Right cardiac atrium (tissue), 5 donors: ENCODE measurements at regions not wholly inside any gene's neighbourhood (a gene's known extent, or its start where the extent isn't known, plus 50 kb on each side); places are given as distances from the start of the nearest gene placed in this dataset.
A peak's percentile ranks its signal among the peaks of the same experiment; 100 is the strongest.
"Not testable (repeated sequence)": the region's sequence is repeated elsewhere in the genome, so short reads cannot be mapped to it uniquely, and the experiment has no call there.

Experiments
- ATAC-seq, 2 donors: fragments of 200-7000 bp; cut with Tn5 transposase; one replicate each; pipeline versions ENCODE4 v1.8.0 to v1.9.1; 2020; ENCODE audit warnings: moderate library complexity in 2 of 2, mild to moderate bottlenecking in 1 of 2
- DNase-seq, 3 donors: peaks; one replicate each; pipeline ENCODE4 v3.0.0-alpha.2; 2020
- H3K27ac ChIP-seq: one replicate; pipeline ENCODE4 v1.5.1; 2013; ENCODE audit warnings: mild to moderate bottlenecking, low read length, control low read depth, moderate library complexity
- H3K27me3 ChIP-seq: one replicate; pipeline ENCODE4 v1.6.1; 2013; ENCODE audit not compliant: control insufficient read depth, insufficient read depth
- H3K4me1 ChIP-seq: one replicate; pipeline ENCODE4 v1.6.1; 2013; ENCODE audit warnings: low read length; ENCODE audit not compliant: control insufficient read depth, insufficient read depth
- H3K4me3 ChIP-seq: one replicate; pipeline ENCODE4 v1.5.1; 2013; ENCODE audit warnings: low read length, control low read depth
- H3K9me3 ChIP-seq: one replicate; pipeline ENCODE4 v1.6.1; 2013; ENCODE audit warnings: low read length; ENCODE audit not compliant: control insufficient read depth
- WGBS: extraction: QIAGEN DNeasy Blood & Tissue Kit; methylation state at CpG from one replicate; pipeline ENCODE4 v1.1.7; 2013; 5-methylcytosine and 5-hydroxymethylcytosine counted together
- intact Hi-C, 4 donors: fragments of 100-400 bp; cut with DNase I; formaldehyde crosslinking; loops; one replicate each; pipeline versions ENCODE4 v1.11.0 to v1.14.0; 2022 to 2023
- donor health status: healthy with polysubstance abuse.
- donor health status: DM: no; HTN: yes; CAD: no.
- donor health status: DM: no; HTN: no; CAD: no.
- donor health status: DM: no; HTN: yes; CAD: no; lungs with severe emphysema.
- donor health status: DM: yes; HTN: yes; CAD: no.

DNA sequence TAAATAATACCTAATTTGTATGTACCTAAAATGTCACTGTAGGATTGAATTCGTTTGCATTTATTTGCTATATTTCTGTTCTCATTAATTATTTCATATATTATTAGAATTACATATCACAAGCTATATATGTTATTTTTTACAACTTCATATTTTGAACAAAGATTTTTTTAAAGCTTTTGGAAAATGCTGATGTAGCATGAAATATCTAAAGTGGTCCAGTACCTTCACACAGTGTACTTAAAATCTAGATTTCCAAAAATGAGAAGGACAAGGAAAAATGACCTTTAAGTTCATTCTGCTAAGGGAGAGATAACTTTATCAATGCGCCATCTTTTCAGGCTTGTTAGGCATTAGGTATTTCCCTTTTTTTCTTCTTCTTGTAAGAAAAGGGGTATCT lies 71.8 kb downstream of the LARP7 start:
- intact Hi-C loops, result no loop called here
- ATAC-seq (no peak), DNase-seq (no peak)
- no peaks in the 10 kb centered on the region for H3K9me3 ChIP-seq
- H3K4me3 ChIP-seq, result no peak overlapping the region
- no peaks in the 10 kb centered on the region for H3K27me3 ChIP-seq
- H3K4me1 ChIP-seq, result no peaks in the 10 kb centered on the region
- 86% methylated on average over 2 of the region's 2 CpGs for WGBS
- H3K27ac ChIP-seq, result no peak overlapping the region

DNA sequence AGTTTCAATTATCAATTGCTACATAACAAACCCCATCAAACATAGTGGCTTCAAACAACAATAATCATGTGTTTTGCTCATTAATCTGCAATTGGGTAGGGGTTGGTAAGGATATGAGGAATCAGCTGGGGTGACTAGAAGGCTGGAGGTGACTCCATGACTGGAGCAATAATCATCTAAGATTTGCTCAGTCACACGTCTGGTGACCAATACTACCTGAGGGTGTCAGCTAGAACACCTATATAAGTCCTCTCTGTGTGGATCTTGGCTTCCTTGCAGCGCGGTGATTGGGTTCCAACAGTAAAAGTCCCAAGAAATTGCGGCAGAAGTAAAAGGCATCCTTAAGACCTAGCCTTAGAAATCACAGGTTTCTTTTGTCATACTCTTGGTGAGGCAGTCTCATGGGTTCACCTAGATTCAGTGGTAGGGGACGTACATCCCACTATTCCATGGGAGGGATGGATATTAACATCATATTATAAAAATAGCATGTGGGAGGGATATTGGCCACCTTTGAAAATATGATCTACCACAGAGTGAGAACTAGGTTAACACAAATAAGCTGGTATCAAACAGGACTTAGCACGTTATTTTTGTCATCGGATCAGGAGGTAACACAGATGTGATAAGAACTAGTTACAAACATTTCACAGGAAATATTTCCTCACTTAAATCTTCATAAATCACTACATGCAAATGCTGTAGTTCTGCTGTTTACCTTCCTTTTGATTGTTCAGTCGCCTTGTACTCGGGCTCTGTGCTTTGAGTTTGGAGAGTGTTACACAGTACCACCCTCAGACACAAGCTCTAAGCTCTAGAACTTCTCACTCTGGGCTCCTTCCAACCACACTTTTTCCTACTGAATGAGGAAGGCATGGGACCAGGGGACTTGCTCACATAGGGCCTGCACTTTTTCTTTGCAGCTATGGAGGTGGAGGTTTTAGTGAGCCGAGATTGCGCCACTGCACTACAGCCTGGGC lies 78.3 kb downstream of the LARP7 start:
- peaks cover 3% of the 10 kb centered on the region for H3K4me1 ChIP-seq
- H3K27me3 ChIP-seq, result no peaks in the 10 kb centered on the region
- H3K27ac ChIP-seq, result peak overlapping the region; percentile 89
- H3K9me3 ChIP-seq, result no peaks in the 10 kb centered on the region
- ATAC-seq (peak; percentile 34 to 71), DNase-seq (no peak)
- no peak overlapping the region for H3K4me3 ChIP-seq
- 68% methylated on average over 11 of the region's 11 CpGs for WGBS
- intact Hi-C loops, result no loop called here

DNA sequence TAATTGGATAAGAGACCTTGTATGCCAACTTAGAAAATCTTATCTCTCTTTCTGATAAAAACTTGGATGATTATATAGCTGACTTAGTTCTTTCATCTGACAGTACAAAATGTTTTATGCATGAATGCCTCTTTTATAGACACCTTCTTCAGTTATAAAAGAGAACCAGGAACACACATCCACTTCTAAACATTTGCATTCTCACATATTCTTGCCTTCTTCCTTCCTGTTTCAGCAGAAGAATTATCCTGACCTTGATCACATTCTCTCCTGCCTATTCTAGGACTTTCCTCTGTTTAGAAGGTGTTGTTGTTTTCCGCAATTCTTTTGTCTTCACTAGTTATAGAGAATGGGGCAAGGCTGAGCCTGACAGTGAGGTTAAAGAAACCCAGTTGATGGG lies 80.9 kb downstream of the LARP7 start:
- Histone ChIP-seq H3K9me3 (no peaks in the 10 kb centered on the region), H3K4me1 (peaks cover 3% of the 10 kb centered on the region), H3K27ac (no peak overlapping the region), H3K27me3 (no peaks in the 10 kb centered on the region), H3K4me3 (no peak overlapping the region)
- no peak for DNase-seq
- intact Hi-C loops, result no loop called here
- WGBS, result 81% methylated on average over 1 of the region's 1 CpG
- no peak for ATAC-seq

DNA sequence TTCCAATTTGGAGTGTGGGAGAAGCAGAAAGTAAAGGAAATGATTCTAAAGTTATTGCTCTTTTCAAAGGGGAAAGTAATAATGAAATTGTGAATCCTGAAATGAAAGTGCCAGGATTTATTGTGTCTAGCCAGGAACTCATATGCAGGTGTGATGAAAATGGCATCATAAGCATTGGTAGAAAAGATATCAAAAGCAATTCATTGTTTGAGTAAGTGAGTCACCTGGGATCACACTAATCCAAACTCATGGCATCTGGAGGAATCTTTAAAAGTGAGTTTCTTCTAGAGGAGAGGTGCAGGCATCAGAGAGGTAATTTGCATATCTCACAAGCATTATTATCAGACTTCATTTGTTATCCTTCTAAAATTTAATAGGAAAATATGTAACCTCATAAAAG lies 84.7 kb downstream of the LARP7 start:
- DNase-seq (no peak), ATAC-seq (no peak)
- no peaks in the 10 kb centered on the region for H3K9me3 ChIP-seq
- H3K27me3 ChIP-seq, result no peaks in the 10 kb centered on the region
- H3K4me1 ChIP-seq, result no peaks in the 10 kb centered on the region
- intact Hi-C loops, result no loop called here
- no peak overlapping the region for H3K27ac ChIP-seq
- no peak overlapping the region for H3K4me3 ChIP-seq

DNA sequence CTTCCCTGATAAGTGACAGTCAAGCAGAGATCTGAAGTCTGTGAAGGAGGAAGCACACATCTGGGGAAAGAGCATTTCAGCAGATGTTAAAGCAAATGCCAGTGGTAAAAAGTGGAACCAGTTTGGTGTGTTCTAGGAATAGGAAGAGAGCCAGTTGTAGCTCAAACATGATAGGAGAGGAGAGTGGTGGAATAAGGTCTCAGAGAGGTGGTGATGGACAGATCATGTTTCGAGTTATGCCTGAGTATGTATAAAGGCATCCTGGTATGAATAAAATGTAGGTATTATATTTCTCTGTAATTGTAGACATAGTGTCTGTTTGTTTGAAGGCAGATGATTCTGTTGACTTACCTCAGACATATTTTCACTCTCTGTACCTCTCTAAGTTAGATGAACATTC lies 89.1 kb downstream of the LARP7 start:
- Histone ChIP-seq H3K27me3 (no peaks in the 10 kb centered on the region), H3K4me1 (no peaks in the 10 kb centered on the region), H3K4me3 (no peak overlapping the region), H3K27ac (no peak overlapping the region), H3K9me3 (no peaks in the 10 kb centered on the region)
- DNase-seq, result no peak
- 62% methylated on average over 1 of the region's 1 CpG for WGBS
- no peak for ATAC-seq
- intact Hi-C loops, result no loop called here

DNA sequence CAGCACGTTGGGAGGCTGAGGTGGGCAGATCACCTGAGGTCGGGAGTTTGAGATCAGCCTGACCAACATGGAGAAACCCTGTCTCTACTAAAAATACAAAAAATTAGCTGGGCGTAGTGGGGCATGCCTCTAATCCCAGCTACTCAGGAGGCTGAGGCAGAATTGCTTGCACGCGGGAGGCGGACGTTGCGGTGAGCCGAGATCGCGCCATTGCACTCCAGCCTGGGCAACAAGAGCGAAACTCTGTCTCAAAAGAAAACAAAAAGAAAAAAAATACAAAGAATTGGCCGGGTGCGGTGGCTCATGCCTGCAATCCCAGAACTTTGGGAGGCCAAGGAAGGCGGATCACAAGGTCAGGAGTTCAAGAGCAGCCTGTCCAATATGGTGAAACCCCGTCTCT lies 90.8 kb downstream of the LARP7 start:
- H3K27ac ChIP-seq, H3K9me3 ChIP-seq, H3K4me3 ChIP-seq, H3K4me1 ChIP-seq, DNase-seq, intact Hi-C loops, ATAC-seq, H3K27me3 ChIP-seq: not testable (repeated sequence)
- 93% methylated on average over 16 of the region's 16 CpGs for WGBS

DNA sequence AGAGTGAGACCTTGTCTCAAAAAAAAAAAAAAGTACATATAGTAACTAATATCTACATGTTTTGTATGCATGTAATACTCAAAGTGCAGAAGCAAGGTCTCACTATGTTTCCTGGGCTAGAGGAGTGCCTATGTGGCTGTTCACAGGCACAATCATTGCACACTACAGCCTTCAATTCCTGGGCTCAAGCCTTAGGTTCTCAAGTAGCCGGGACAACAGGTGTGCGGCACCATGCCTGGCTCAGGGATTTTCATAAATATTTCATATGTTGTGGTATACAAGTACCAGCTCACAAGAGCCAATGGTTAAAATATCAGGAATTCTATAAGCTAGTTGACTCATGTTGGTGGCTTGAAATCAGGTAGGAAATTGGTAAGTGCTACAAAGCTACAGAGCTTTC lies 94.8 kb downstream of the LARP7 start:
- intact Hi-C loops, result no loop called here
- Histone ChIP-seq H3K9me3 (no peaks in the 10 kb centered on the region), H3K27ac (no peak overlapping the region), H3K27me3 (no peaks in the 10 kb centered on the region), H3K4me3 (no peak overlapping the region), H3K4me1 (no peaks in the 10 kb centered on the region)
- ATAC-seq (no peak), DNase-seq (no peak)
- WGBS, result over 99% methylated on average over 2 of the region's 2 CpGs

DNA sequence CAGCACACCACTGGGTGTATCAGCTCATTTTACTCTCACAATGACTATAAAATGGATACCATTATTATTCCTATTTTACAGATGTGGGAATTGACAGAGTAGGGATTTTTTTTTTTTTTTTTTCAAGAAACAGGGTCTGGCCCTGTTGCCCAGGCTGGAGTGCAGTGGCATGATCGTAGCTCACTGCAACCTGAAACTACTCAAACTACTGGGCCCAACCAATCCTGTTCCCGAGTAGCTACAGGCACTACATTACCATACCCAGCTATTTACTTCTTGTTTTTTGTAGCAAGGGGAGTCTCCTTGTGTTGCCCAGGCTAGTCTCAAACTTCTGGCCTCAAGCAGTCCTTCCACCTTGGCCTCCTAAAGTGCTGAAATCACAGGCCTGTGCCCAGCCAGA lies 95.2 kb downstream of the LARP7 start:
- intact Hi-C loops, result no loop called here
- H3K27me3 ChIP-seq, result no peaks in the 10 kb centered on the region
- H3K4me3 ChIP-seq, result no peak overlapping the region
- ATAC-seq, result no peak
- H3K27ac ChIP-seq, result no peak overlapping the region
- H3K9me3 ChIP-seq, result no peaks in the 10 kb centered on the region
- no peak for DNase-seq
- no peaks in the 10 kb centered on the region for H3K4me1 ChIP-seq
- WGBS, result 79% methylated on average over 2 of the region's 2 CpGs

DNA sequence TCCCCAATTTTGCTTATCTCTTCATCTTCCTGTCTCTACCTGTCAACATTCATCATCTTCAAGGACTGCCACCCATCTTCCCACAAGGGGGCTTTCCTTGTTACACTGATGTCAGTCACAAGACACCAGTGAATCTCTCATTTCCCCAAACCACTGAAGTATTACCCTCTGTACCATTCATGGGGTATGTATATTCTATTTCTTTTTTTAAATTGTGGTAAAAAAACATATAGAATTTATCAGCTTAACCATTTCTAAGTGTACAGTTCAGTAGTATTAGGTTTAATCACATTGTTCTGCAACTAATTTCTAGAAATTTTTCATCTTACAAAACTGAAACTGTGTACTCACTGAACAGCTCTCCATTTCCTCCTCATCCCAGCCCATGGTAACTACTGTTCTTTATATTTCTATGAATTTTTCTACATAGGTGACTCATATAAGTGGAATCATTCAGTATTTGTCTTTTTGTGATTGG lies 98.6 kb downstream of the LARP7 start:
- no peaks in the 10 kb centered on the region for H3K4me1 ChIP-seq
- DNase-seq, result no peak
- H3K4me3 ChIP-seq, result no peak overlapping the region
- no peaks in the 10 kb centered on the region for H3K27me3 ChIP-seq
- intact Hi-C loops, result no loop called here
- no peaks in the 10 kb centered on the region for H3K9me3 ChIP-seq
- ATAC-seq, result no peak
- no peak overlapping the region for H3K27ac ChIP-seq

DNA sequence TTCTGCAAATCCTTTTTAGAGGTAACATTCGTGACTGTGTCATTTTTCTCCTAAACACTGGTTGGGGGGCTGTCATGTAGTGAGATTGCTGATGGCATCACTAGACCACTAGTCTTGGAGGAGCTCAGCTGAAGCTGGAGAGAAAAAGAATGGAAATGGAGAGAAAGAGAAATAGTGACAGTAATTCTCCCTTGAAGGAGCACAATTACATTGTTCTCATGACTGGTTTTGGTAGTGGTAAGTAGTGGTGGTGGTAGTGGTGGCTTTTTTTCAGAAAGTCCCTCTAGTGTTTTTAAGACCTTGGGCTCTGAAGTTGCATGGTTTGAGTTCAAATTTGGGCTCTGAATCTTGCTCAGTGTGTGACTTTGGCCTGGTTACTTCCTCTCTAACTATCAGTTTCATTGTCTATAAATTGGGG lies 99.8 kb downstream of the LARP7 start:
- Histone ChIP-seq H3K9me3 (no peaks in the 10 kb centered on the region), H3K27ac (no peak overlapping the region), H3K4me1 (no peaks in the 10 kb centered on the region), H3K4me3 (no peak overlapping the region), H3K27me3 (no peaks in the 10 kb centered on the region)
- 71% methylated on average over 1 of the region's 1 CpG for WGBS
- no peak for ATAC-seq
- no peak for DNase-seq
- intact Hi-C loops, result no loop called here

DNA sequence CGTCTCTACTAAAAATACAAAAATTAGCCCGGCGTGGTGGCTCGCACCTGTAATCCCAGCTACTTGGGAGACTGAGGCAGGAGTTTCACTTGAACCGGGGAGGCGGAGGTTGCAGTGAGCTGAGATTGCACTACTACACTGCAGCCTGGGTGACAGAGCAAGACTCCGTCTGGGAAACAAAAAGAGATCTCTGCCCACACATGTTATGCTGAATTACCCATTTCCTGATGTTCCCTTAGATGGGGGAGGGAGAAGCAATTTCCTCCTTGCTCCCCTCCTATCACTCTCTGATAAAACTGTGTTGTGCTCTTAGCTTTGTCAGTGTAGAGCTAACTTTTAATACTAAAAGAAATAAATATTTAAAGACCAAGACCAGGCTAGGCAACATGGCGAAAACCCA lies 102.5 kb downstream of the LARP7 start:
- intact Hi-C loops, result no loop called here
- 80% methylated on average over 8 of the region's 8 CpGs for WGBS

More for the DNA sequence above, 102.5 kb downstream of the LARP7 start:
- no peaks in the 10 kb centered on the region for H3K9me3 ChIP-seq
- no peak overlapping the region for H3K4me3 ChIP-seq
- no peak for ATAC-seq
- no peaks in the 10 kb centered on the region for H3K27me3 ChIP-seq
- no peak overlapping the region for H3K27ac ChIP-seq
- no peaks in the 10 kb centered on the region for H3K4me1 ChIP-seq
- no peak for DNase-seq
